ENCODE measurements at regions not wholly inside any gene's neighbourhood (a gene's known extent, or its start where the extent isn't known, plus 50 kb on each side); places are given as distances from the start of the nearest gene placed in this dataset.
"Not testable (repeated sequence)": the region's sequence is repeated elsewhere in the genome, so short reads cannot be mapped to it uniquely, and the experiment has no call there.

DNA sequence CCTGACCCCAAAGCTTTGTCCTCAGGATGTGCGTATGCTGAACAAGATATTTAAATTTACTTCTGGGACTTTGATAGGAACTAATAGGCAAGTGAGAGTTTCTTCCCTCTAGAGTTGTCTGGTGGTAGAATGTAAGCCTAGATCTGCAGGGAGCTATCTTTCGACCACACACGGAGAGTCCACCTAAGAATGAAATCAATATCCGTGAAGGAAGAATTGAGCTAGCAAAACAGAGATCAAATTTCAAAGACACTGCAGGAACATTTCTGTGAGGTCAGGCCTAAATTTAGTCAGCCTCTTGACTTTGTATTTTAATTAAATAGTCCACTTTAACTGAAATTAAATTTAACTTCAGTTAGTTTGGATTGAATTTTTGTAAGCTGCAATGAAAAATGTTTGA, 871.3 kb downstream of the RAB28 start:
- Histone ChIP-seq H3K4me2 (no peak overlapping the region), H3K4me3 (no peak overlapping the region), H3K36me3 (ENCODE audit: insufficient read depth) (no peaks in the 10 kb centered on the region), H3K27me3 (ENCODE audit: insufficient read depth) (no peaks in the 10 kb centered on the region), H3K4me1 (ENCODE audit: insufficient read depth) (peaks cover 33% of the 10 kb centered on the region), H3K9me2 (ENCODE audit: insufficient read depth) (peaks cover 4% of the 10 kb centered on the region), H3K79me2 (replicated peaks; ENCODE audit: insufficient read depth) (no peaks in the 10 kb centered on the region), H3F3A (replicated peaks; ENCODE audit: low read depth) (no peaks in the 10 kb centered on the region), H3K27ac (ENCODE audit: low read depth) (no peak overlapping the region), H4K20me1 (replicated peaks; ENCODE audit: insufficient read depth) (no peaks in the 10 kb centered on the region), H2AFZ (no peak overlapping the region)
- H3K4me1 Mint-ChIP-seq, result peaks cover 28% of the 10 kb centered on the region
- no peaks in the 10 kb centered on the region for H3K36me3 Mint-ChIP-seq (ENCODE audit: low read depth)
- TF ChIP-seq ZNF331 (CRISPR knock-in tag; IDR thresholded peaks at IDR 0.05; ENCODE audit: low read depth) (no peak), CREB1 (CRISPR knock-in tag; IDR thresholded peaks at IDR 0.05; ENCODE audit: low read depth) (no peak), ETS1 (IDR thresholded peaks at IDR 0.05) (no peak), ZNF114 (CRISPR knock-in tag; IDR thresholded peaks at IDR 0.05) (no peak), STAT1 (IDR thresholded peaks at IDR 0.05; ENCODE audit: unreplicated experiment) (no peak), EZH2phosphoT487 (IDR thresholded peaks at IDR 0.05; ENCODE audit: unreplicated experiment) (no peak), NANOG (IDR thresholded peaks at IDR 0.05; ENCODE audit: borderline replicate concordance) (no peak)
- TF ChIP-seq, protein P1, sequence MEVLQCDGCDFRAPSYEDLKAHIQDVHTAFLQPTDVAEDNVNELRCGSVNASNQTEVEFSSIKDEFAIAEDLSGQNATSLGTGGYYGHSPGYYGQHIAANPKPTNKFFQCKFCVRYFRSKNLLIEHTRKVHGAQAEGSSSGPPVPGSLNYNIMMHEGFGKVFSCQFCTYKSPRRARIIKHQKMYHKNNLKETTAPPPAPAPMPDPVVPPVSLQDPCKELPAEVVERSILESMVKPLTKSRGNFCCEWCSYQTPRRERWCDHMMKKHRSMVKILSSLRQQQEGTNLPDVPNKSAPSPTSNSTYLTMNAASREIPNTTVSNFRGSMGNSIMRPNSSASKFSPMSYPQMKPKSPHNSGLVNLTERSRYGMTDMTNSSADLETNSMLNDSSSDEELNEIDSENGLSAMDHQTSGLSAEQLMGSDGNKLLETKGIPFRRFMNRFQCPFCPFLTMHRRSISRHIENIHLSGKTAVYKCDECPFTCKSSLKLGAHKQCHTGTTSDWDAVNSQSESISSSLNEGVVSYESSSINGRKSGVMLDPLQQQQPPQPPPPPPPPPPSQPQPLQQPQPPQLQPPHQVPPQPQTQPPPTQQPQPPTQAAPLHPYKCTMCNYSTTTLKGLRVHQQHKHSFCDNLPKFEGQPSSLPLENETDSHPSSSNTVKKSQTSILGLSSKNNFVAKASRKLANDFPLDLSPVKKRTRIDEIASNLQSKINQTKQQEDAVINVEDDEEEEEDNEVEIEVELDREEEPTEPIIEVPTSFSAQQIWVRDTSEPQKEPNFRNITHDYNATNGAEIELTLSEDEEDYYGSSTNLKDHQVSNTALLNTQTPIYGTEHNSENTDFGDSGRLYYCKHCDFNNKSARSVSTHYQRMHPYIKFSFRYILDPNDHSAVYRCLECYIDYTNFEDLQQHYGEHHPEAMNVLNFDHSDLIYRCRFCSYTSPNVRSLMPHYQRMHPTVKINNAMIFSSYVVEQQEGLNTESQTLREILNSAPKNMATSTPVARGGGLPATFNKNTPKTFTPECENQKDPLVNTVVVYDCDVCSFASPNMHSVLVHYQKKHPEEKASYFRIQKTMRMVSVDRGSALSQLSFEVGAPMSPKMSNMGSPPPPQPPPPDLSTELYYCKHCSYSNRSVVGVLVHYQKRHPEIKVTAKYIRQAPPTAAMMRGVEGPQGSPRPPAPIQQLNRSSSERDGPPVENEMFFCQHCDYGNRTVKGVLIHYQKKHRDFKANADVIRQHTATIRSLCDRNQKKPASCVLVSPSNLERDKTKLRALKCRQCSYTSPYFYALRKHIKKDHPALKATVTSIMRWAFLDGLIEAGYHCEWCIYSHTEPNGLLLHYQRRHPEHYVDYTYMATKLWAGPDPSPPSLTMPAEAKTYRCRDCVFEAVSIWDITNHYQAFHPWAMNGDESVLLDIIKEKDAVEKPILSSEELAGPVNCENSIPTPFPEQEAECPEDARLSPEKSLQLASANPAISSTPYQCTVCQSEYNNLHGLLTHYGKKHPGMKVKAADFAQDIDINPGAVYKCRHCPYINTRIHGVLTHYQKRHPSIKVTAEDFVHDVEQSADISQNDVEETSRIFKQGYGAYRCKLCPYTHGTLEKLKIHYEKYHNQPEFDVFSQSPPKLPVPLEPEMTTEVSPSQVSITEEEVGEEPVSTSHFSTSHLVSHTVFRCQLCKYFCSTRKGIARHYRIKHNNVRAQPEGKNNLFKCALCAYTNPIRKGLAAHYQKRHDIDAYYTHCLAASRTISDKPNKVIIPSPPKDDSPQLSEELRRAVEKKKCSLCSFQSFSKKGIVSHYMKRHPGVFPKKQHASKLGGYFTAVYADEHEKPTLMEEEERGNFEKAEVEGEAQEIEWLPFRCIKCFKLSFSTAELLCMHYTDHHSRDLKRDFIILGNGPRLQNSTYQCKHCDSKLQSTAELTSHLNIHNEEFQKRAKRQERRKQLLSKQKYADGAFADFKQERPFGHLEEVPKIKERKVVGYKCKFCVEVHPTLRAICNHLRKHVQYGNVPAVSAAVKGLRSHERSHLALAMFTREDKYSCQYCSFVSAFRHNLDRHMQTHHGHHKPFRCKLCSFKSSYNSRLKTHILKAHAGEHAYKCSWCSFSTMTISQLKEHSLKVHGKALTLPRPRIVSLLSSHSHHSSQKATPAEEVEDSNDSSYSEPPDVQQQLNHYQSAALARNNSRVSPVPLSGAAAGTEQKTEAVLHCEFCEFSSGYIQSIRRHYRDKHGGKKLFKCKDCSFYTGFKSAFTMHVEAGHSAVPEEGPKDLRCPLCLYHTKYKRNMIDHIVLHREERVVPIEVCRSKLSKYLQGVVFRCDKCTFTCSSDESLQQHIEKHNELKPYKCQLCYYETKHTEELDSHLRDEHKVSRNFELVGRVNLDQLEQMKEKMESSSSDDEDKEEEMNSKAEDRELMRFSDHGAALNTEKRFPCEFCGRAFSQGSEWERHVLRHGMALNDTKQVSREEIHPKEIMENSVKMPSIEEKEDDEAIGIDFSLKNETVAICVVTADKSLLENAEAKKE (CRISPR knock-in tag; IDR thresholded peaks at IDR 0.05), result no peak
- H3K27me3 Mint-ChIP-seq (ENCODE audit: insufficient read depth, low read depth, poor library complexity), result peaks cover 5% of the 10 kb centered on the region
- H3K9me3 Mint-ChIP-seq, result peaks cover 10% of the 10 kb centered on the region
- no peak for DNase-seq (ENCODE audit: low spot score)
- ATAC-seq, result no peak
- H3K4me3 Mint-ChIP-seq, result no peak overlapping the region
- no peak overlapping the region for H3K27ac Mint-ChIP-seq

DNA sequence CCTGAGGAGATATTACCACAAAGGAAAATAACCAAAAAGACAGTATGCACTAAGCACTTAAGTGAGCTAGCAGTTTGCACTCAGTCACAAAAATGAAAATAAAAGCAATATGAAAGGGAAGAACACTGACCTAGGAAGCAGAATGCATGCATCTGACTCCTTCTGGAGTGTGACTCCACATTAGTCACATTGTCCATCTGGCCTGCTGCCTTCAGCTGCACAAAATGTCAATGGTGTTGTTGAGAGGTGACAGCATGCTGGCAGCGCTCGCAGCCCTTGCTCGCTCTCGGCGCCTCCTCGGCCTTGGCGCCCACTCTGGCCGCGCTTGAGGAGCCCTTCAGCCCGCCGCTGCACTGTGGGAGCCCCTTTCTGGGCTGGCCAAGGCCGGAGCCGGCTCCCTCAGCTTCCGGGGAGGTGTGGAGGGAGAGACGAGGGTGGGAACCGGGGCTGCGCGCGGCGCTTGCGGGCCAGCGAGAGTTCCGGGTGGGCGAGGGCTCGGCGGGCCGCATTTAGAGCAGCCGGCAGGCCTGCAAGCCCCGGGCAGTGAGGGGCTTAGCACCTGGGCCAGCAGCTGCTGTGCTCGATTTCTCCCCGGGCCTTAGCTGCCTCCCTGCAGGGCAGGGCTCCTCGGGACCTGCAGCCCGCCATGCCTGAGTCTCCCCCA, 874.8 kb downstream of the RAB28 start:
- H3K4me3 Mint-ChIP-seq; H3K4me2 ChIP-seq; ATAC-seq; H3K9me2 ChIP-seq (ENCODE audit: insufficient read depth); H3K27ac ChIP-seq (ENCODE audit: low read depth); H3K4me3 ChIP-seq; H3K79me2 ChIP-seq (replicated peaks; ENCODE audit: insufficient read depth); DNase-seq (ENCODE audit: low spot score); H2AFZ ChIP-seq; H4K20me1 ChIP-seq (replicated peaks; ENCODE audit: insufficient read depth); H3K27me3 Mint-ChIP-seq (ENCODE audit: insufficient read depth, low read depth, poor library complexity); H3K36me3 Mint-ChIP-seq (ENCODE audit: low read depth); H3K36me3 ChIP-seq (ENCODE audit: insufficient read depth); H3K9me3 Mint-ChIP-seq; H3F3A ChIP-seq (replicated peaks; ENCODE audit: low read depth); H3K27me3 ChIP-seq (ENCODE audit: insufficient read depth); H3K27ac Mint-ChIP-seq: not testable (repeated sequence)
- H3K4me1 ChIP-seq (ENCODE audit: insufficient read depth), result peaks cover 40% of the 10 kb centered on the region
- H3K4me1 Mint-ChIP-seq, result peaks cover 39% of the 10 kb centered on the region
